Lung (tissue), 11 donors: ENCODE measurements at regions not wholly inside any gene's neighbourhood (a gene's known extent, or its start where the extent isn't known, plus 50 kb on each side); places are given as distances from the start of the nearest gene placed in this dataset.

ENCODE experiments used
- ATAC-seq: fragments of 200-7000 bp; cut with Tn5 transposase; one replicate; pipeline ENCODE4 v1.9.1; 2020; ENCODE audit warnings: moderate number of reproducible peaks; ENCODE audit not compliant: insufficient read depth, low FRiP score
- DNase-seq, 3 donors: peaks; one replicate each; pipeline ENCODE4 v3.0.0-alpha.2; 2013 to 2017
- H3K27ac ChIP-seq, 2 donors: one replicate each; pipeline ENCODE4 v1.5.1; 2013; ENCODE audit warnings: mild to moderate bottlenecking in 2 of 2, moderate library complexity in 2 of 2, control low read depth in 1 of 2, inconsistent platforms in 1 of 2, low read depth in 1 of 2, low read length in 1 of 2
- H3K27me3 ChIP-seq, 3 donors: one replicate each; pipeline ENCODE4 v1.5.1; 2013; ENCODE audit warnings: low read length in 2 of 3; ENCODE audit not compliant: control insufficient read depth in 3 of 3, insufficient read depth in 3 of 3
- H3K36me3 ChIP-seq, 4 donors: one replicate each; pipeline ENCODE4 v1.5.1; 2013; ENCODE audit warnings: low read length in 4 of 4, mild to moderate bottlenecking in 1 of 4, moderate library complexity in 1 of 4; ENCODE audit not compliant: control insufficient read depth in 4 of 4, insufficient read depth in 4 of 4
- H3K4me1 ChIP-seq, 5 donors: one replicate each; pipeline ENCODE4 v1.5.1; 2013; ENCODE audit warnings: low read length in 5 of 5, mild to moderate bottlenecking in 2 of 5, moderate library complexity in 1 of 5; ENCODE audit not compliant: control insufficient read depth in 5 of 5, insufficient read depth in 5 of 5
- H3K4me3 ChIP-seq: one replicate; pipeline ENCODE4 v1.5.1; 2013; ENCODE audit warnings: mild to moderate bottlenecking, control low read depth, moderate library complexity
- H3K9ac ChIP-seq, 2 donors: one replicate each; pipeline ENCODE4 v1.5.1; 2013; ENCODE audit warnings: low read length in 2 of 2, control low read depth in 1 of 2; ENCODE audit not compliant: insufficient read depth in 1 of 2
- H3K9me3 ChIP-seq, 4 donors: one replicate each; pipeline ENCODE4 v1.5.1; 2013; ENCODE audit warnings: low read length in 3 of 4, mild to moderate bottlenecking in 1 of 4, moderate library complexity in 1 of 4; ENCODE audit not compliant: control insufficient read depth in 4 of 4, insufficient read depth in 3 of 4
- WGBS, 2 donors: extraction: QIAGEN DNeasy Blood & Tissue Kit; methylation state at CpG; one replicate each; pipeline ENCODE4 v1.1.7; 2013; 5-methylcytosine and 5-hydroxymethylcytosine counted together
- TF ChIP-seq, protein P1 (sequence below): IDR thresholded peaks from 2 replicates; pipeline ENCODE4 v1.5.1; 2012; ENCODE audit warnings: mild to moderate bottlenecking; ENCODE audit errors: control extremely low read depth, extremely low read depth
- donor health status: control.
- donor health status: control.
- donor health status: Bipolar disorder and iron deficiency.
- donor health status: healthy.
- donor health status: DM: yes; HTN: yes; CAD: no.

DNA sequence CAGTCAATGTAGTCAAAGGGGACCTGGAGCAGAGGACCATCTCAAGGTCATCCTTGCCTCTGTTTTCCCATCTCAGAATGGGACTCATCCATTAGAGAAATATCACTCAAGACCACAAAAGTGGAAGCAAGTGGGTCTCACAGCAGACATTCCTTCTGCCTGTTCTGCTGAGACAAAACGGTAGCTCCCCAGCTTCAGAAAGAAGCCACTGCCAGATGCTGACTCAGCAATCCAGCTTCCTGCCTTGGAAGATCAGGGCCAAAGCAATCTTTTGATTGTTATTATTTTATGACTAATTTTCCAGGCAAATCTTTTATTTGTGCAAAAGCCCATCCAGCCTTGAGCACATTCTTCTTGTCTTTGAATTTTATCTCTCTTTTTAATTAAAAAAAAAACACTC lies 86.8 kb downstream of the CCT6B start:
- Histone ChIP-seq H3K27ac (no peak overlapping the region), H3K4me1 (peaks cover 0 to 11% (median 0%) of the 10 kb centered on the region in 5 donors), H3K27me3 (peaks cover 0 to 6% (median 0%) of the 10 kb centered on the region in 3 donors), H3K9ac (no peak overlapping the region), H3K36me3 (no peaks in the 10 kb centered on the region), H3K9me3 (peaks cover 0 to 6% (median 4%) of the 10 kb centered on the region in 4 donors), H3K4me3 (no peak overlapping the region)
- 12 to 19% methylated on average over 1 of the region's 1 CpG for WGBS, 2 donors
- TF ChIP-seq, protein P1, sequence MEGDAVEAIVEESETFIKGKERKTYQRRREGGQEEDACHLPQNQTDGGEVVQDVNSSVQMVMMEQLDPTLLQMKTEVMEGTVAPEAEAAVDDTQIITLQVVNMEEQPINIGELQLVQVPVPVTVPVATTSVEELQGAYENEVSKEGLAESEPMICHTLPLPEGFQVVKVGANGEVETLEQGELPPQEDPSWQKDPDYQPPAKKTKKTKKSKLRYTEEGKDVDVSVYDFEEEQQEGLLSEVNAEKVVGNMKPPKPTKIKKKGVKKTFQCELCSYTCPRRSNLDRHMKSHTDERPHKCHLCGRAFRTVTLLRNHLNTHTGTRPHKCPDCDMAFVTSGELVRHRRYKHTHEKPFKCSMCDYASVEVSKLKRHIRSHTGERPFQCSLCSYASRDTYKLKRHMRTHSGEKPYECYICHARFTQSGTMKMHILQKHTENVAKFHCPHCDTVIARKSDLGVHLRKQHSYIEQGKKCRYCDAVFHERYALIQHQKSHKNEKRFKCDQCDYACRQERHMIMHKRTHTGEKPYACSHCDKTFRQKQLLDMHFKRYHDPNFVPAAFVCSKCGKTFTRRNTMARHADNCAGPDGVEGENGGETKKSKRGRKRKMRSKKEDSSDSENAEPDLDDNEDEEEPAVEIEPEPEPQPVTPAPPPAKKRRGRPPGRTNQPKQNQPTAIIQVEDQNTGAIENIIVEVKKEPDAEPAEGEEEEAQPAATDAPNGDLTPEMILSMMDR, result no peak
- no peak for ATAC-seq
- peak; percentile 22 to 69 (median 58) for DNase-seq

DNA sequence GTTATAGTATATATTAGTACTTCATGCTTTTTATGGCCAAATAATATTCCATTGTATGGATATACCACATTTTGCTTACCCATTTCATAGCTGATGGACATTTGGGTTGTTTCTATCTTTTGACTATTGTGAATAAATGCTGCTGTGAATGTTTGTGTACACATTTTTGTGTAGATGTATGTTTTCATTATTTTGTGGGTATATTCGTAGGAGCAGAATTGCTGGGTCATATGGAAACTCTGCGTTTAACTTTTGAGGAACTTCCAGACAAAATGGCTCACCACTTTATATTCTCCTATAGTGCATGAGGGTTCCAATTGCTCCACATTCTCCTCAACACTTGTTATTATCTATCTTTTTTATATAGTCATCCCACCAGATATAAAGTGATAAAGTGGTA lies 88.6 kb downstream of the CCT6B start:
- TF ChIP-seq, protein P1, result no peak
- peaks cover 0 to 6% (median 3%) of the 10 kb centered on the region in 4 donors for H3K9me3 ChIP-seq
- 90 to 94% methylated on average over 2 of the region's 2 CpGs for WGBS, 2 donors
- ATAC-seq (no peak), DNase-seq (no peak)
- no peak overlapping the region for H3K4me3 ChIP-seq
- peaks cover 0 to 6% (median 0%) of the 10 kb centered on the region in 3 donors for H3K27me3 ChIP-seq
- no peak overlapping the region for H3K9ac ChIP-seq
- H3K36me3 ChIP-seq, result no peaks in the 10 kb centered on the region
- H3K4me1 ChIP-seq, result no peaks in the 10 kb centered on the region
- no peak overlapping the region for H3K27ac ChIP-seq

DNA sequence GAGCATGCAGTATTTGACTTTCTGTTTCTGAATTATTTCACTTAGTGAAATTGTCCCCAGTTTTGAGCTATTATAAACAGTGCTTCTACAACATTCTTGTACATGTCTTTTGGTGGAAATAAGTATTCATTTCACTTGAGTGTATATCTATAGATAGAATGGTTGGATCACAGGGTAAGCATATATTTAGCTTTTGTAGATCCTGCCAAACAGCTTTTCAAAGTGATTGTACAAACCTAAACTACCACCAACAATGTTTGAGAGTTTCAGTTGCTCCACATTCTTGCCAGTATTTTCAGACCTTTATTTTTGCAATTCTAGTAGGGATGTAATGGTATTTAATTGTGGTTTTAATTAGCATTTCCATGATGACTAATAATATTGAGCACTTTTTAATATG lies 91.6 kb downstream of the CCT6B start:
- Histone ChIP-seq H3K4me3 (no peak overlapping the region), H3K27me3 (peaks cover 0 to 6% (median 0%) of the 10 kb centered on the region in 3 donors), H3K9ac (no peak overlapping the region), H3K4me1 (no peaks in the 10 kb centered on the region), H3K9me3 (peaks cover 0 to 6% (median 3%) of the 10 kb centered on the region in 4 donors), H3K36me3 (no peaks in the 10 kb centered on the region), H3K27ac (no peak overlapping the region)
- TF ChIP-seq, protein P1, result no peak
- DNase-seq (no peak), ATAC-seq (no peak)

DNA sequence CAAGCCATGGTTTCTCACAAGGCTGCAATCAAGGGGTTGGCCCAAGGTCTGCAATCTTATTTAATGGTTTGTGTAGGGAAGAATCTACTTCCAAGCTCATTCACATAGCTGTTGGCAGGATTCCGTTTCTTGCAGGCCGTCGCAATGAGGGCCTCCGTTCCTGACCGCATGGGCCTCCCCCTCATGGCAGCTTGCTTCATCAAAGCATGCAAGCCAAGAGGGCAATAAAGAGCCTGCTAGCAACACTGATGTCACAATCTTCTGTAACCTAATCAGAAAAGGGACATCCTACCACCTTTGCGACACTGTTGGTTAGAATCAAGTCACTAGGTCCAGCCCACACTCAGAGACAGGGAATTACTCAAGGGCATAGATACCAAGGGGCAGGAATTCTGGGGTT lies 95.5 kb downstream of the CCT6B start:
- Histone ChIP-seq H3K36me3 (no peaks in the 10 kb centered on the region), H3K9me3 (no peaks in the 10 kb centered on the region), H3K27me3 (peaks cover 0 to 3% (median 0%) of the 10 kb centered on the region in 3 donors), H3K27ac (no peak overlapping the region), H3K4me3 (no peak overlapping the region), H3K4me1 (no peaks in the 10 kb centered on the region), H3K9ac (no peak overlapping the region)
- WGBS, 2 donors, result 44 to 75% methylated on average over 6 of the region's 6 CpGs
- ATAC-seq, result no peak
- DNase-seq, result peak in 1 of 3 donors; percentile 4
- TF ChIP-seq, protein P1, result no peak
